GM18505 (cell line): ENCODE measurements at regions not wholly inside any gene's neighbourhood (a gene's known extent, or its start where the extent isn't known, plus 50 kb on each side); places are given as distances from the start of the nearest gene placed in this dataset.

Source experiments
- ATAC-seq: cut with Tn5 transposase; IDR thresholded peaks from one replicate; pipeline ENCODE4 v1.9.1; 2021; ENCODE audit not compliant: unreplicated experiment
- POLR2A ChIP-seq: IDR thresholded peaks from 4 replicates; pipeline ENCODE4 v1.6.1; 2011; ENCODE audit warnings: borderline replicate concordance; ENCODE audit not compliant: insufficient read depth, insufficient read length; ENCODE audit errors: extremely low read depth

- TF ChIP-seq POLR2A: no peak
- ATAC-seq: no peak
Observed at GRCh38 chr18:78611869-78612268, 367.7 kb upstream of the SALL3 start.

GRCh38 chr18:78612318-78612717 lies 367.3 kb upstream of the SALL3 start:
- TF ChIP-seq POLR2A: no peak
- no peak for ATAC-seq

GRCh38 chr18:78612801-78613200 lies 366.8 kb upstream of the SALL3 start:
- ATAC-seq: no peak
- TF ChIP-seq POLR2A: no peak

- TF ChIP-seq POLR2A: no peak
- no peak for ATAC-seq
Observed at GRCh38 chr18:78618726-78619125, 360.9 kb upstream of the SALL3 start.

GRCh38 chr18:78619854-78620253 lies 359.8 kb upstream of the SALL3 start:
- TF ChIP-seq POLR2A: no peak
- ATAC-seq: no peak

- ATAC-seq: no peak
- no peak for TF ChIP-seq POLR2A
Observed at GRCh38 chr18:78620326-78620725, 359.3 kb upstream of the SALL3 start.

GRCh38 chr18:78621141-78621755 lies 358.4 kb upstream of the SALL3 start:
- ATAC-seq: no peak
- TF ChIP-seq POLR2A: no peak

- no peak for TF ChIP-seq POLR2A
- no peak for ATAC-seq
Observed at GRCh38 chr18:78622251-78622906, 357.2 kb upstream of the SALL3 start.

GRCh38 chr18:78622907-78623541 lies 356.6 kb upstream of the SALL3 start:
- no peak for ATAC-seq
- TF ChIP-seq POLR2A: no peak

- no peak for TF ChIP-seq POLR2A
Observed at GRCh38 chr18:78624646-78625279, 354.9 kb upstream of the SALL3 start.

GRCh38 chr18:78625847-78626246 lies 353.8 kb upstream of the SALL3 start:
- ATAC-seq: no peak
- TF ChIP-seq POLR2A: no peak

More at GRCh38 chr18:78624646-78625279, 354.9 kb upstream of the SALL3 start:
- ATAC-seq: no peak

- ATAC-seq: no peak
- TF ChIP-seq POLR2A: no peak
Observed at GRCh38 chr18:78627551-78628346, 351.9 kb upstream of the SALL3 start.

GRCh38 chr18:78629426-78629825 lies 350.2 kb upstream of the SALL3 start:
- ATAC-seq: no peak
- TF ChIP-seq POLR2A: no peak
